A549 (cell line): ENCODE measurements at regions not wholly inside any gene's neighbourhood (a gene's known extent, or its start where the extent isn't known, plus 50 kb on each side); places are given as distances from the start of the nearest gene placed in this dataset.

Source experiments
- ATAC-seq, 2 experiments: fragments of 200-7000 bp in 1 of 2; fragments of >200 bp in 1 of 2; cut with Nextera tagmentation in 1 of 2; cut with Tn5 transposase in 1 of 2; 3 replicates each; pipeline versions ENCODE4 v1.8.0 to v1.9.1; 2018 to 2020; ENCODE audit warnings: mild to moderate bottlenecking in 1 of 2, moderate library complexity in 1 of 2
- CTCF ChIA-PET: fragments of 300-600 bp; sonication (Branson Sonifier 250); formaldehyde crosslinking; extraction: SDS; loops from one replicate; lab custom pipeline; 2021; ENCODE audit warnings: antibody characterized with exemption, inconsistent platforms; lab: Yijun Ruan, JAX
- POLR2A ChIA-PET: fragments of 350-600 bp; formaldehyde crosslinking; extraction: SDS; loops from one replicate; lab custom pipeline; 2021; ENCODE audit warnings: antibody characterized with exemption, inconsistent platforms; lab: Yijun Ruan, JAX
- DNase-seq, 2 experiments: peaks; one replicate each; pipeline versions ENCODE4 v3.0.0 to v3.0.0-alpha.2; 2011 to 2016; ENCODE audit warnings: low read depth in 1 of 2, low spot score in 1 of 2
- FAIRE-seq: peaks from 2 replicates; lab custom pipeline; 2011; peaks lifted over from hg19 to GRCh38; lab: Jason Lieb, UNC
- H3K27ac ChIP-seq, 2 experiments: fragments of >200 bp; sonication (Bioruptor Twin); formaldehyde crosslinking; 3 replicates each; pipeline ENCODE4 v1.5.1; 2016 to 2017
- H3K4me1 ChIP-seq: fragments of >200 bp; sonication (Bioruptor Twin); formaldehyde crosslinking; 3 replicates; pipeline ENCODE4 v1.6.1; 2016
- H3K4me2 ChIP-seq: fragments of >200 bp; sonication (Bioruptor Twin); formaldehyde crosslinking; 3 replicates; pipeline ENCODE4 v1.6.1; 2016
- H3K4me3 ChIP-seq: fragments of >200 bp; sonication (Bioruptor Twin); formaldehyde crosslinking; 3 replicates; pipeline ENCODE4 v1.5.1; 2016
- H3K9me3 ChIP-seq: fragments of >200 bp; sonication (Bioruptor Twin); formaldehyde crosslinking; 3 replicates; pipeline ENCODE4 v1.6.1; 2016
- EHF ChIP-seq: fragments of 250-450 bp; sonication (Bioruptor Pico); IDR thresholded peaks from 2 replicates; pipeline ENCODE4 v1.5.0; 2020; ENCODE audit warnings: mild to moderate bottlenecking
- EHMT2 ChIP-seq: fragments of 200-600 bp; sonication (generic); IDR thresholded peaks from 2 replicates; pipeline ENCODE4 v1.6.1; 2016; ENCODE audit warnings: antibody characterized with exemption, low read depth, mild to moderate bottlenecking, moderate library complexity
- HOXA7 ChIP-seq: fragments of 250-450 bp; sonication (Bioruptor Pico); IDR thresholded peaks from 2 replicates; pipeline ENCODE4 v1.5.0; 2020; ENCODE audit warnings: mild to moderate bottlenecking, moderate library complexity
- HOXB13 ChIP-seq: fragments of 250-450 bp; sonication (Bioruptor Pico); IDR thresholded peaks from 2 replicates; pipeline ENCODE4 v1.5.0; 2020; ENCODE audit warnings: low read depth, mild to moderate bottlenecking, moderate library complexity
- HOXB5 ChIP-seq: fragments of 250-450 bp; sonication (Bioruptor Pico); IDR thresholded peaks from 2 replicates; pipeline ENCODE4 v1.5.0; 2020; ENCODE audit warnings: mild to moderate bottlenecking, moderate library complexity
- JUNB ChIP-seq: fragments of >200 bp; sonication (Bioruptor Twin); formaldehyde crosslinking; IDR thresholded peaks from 2 replicates; pipeline ENCODE4 v1.6.1; 2016
- KDM1A ChIP-seq: fragments of 200-600 bp; sonication (generic); IDR thresholded peaks from 2 replicates; pipeline ENCODE4 v1.6.1; 2016; ENCODE audit warnings: low read depth, mild to moderate bottlenecking
- MAZ ChIP-seq: fragments of 150-350 bp; IDR thresholded peaks from 2 replicates; pipeline ENCODE4 v1.6.1; 2014; ENCODE audit warnings: antibody characterized with exemption, low read depth, low read length, borderline replicate concordance
- NR3C1 ChIP-seq: fragments of >200 bp; sonication (Bioruptor Twin); formaldehyde crosslinking; IDR thresholded peaks from 3 replicates; pipeline ENCODE4 v1.6.1; 2017
- RARB ChIP-seq: fragments of 250-450 bp; sonication (Bioruptor Pico); IDR thresholded peaks from 2 replicates; pipeline ENCODE4 v1.8.0; 2021; ENCODE audit warnings: mild to moderate bottlenecking, moderate library complexity
- SREBF2 ChIP-seq: fragments of 450-650 bp; IDR thresholded peaks from 2 replicates; pipeline ENCODE4 v1.6.1; 2014; ENCODE audit warnings: mild to moderate bottlenecking, moderate library complexity
- TP53 ChIP-seq: fragments of 250-450 bp; sonication (Bioruptor Pico); IDR thresholded peaks from 2 replicates; pipeline ENCODE4 v1.5.0; 2021; ENCODE audit warnings: mild to moderate bottlenecking, moderate library complexity
- ZC3H11A ChIP-seq: fragments of 450-650 bp; IDR thresholded peaks from 2 replicates; pipeline ENCODE4 v1.6.1; 2014; ENCODE audit warnings: antibody characterized with exemption, mild to moderate bottlenecking
- ZFP36 ChIP-seq: fragments of 450-650 bp; IDR thresholded peaks from 2 replicates; pipeline ENCODE4 v1.6.1; 2014; ENCODE audit warnings: borderline replicate concordance; ENCODE audit not compliant: partially characterized antibody
- ZNF302 ChIP-seq: fragments of 250-450 bp; sonication (Bioruptor Pico); IDR thresholded peaks from 2 replicates; pipeline ENCODE4 v1.9.0; 2021; ENCODE audit warnings: inconsistent platforms, mild to moderate bottlenecking, moderate library complexity
- whole genome bisulfite sequencing: methylation state at CpG from one replicate; pipeline ENCODE4 v1.1.6; 2017; ENCODE audit errors: missing lambda C conversion rate; 5-methylcytosine and 5-hydroxymethylcytosine counted together
- TF ChIP-seq, protein P1 (sequence below): fragments of 450-650 bp; IDR thresholded peaks from 2 replicates; pipeline ENCODE4 v1.6.1; 2014; ENCODE audit warnings: antibody characterized with exemption
- TF ChIP-seq, protein P2 (sequence below): fragments of 200-600 bp; sonication (generic); IDR thresholded peaks from 2 replicates; pipeline ENCODE4 v1.6.1; 2016; ENCODE audit warnings: antibody characterized with exemption, mild to moderate bottlenecking, moderate library complexity
- TF ChIP-seq, protein P3 (sequence below): IDR thresholded peaks from 2 replicates; pipeline ENCODE4 v1.6.1; 2012; ENCODE audit warnings: low read depth, borderline replicate concordance

DNA sequence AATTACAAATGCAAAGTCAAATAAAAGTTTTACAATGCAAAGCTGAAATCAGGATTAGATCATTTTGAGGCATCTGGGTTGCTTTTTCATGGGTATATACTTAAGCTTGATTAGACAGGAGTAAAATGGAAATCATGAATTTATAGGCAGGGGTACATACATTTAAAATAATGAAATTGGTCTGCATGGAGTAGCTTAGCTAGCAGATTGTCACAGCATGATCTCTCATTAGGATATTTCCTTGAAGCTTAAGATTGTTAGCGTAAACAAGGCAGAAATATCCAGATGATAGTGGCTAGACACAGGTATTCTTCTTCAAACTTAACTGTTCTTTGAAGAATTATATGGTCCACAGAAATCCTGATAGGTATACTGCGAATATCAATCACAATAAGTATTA is 1627.0 kb upstream of the PCDH20 start:
- H3K4me2 ChIP-seq = no peak overlapping the region
- DNase-seq (no peak), ATAC-seq (no peak), FAIRE-seq (no peak)
- no peak overlapping the region for H3K4me3 ChIP-seq
- H3K27ac ChIP-seq = no peak overlapping the region
- H3K4me1 ChIP-seq = no peaks in the 10 kb centered on the region
- H3K9me3 ChIP-seq = no peaks in the 10 kb centered on the region
- POLR2A ChIA-PET = no interaction called here
- TF ChIP-seq HOXB13 (no peak), NR3C1 (no peak), ZNF302 (CRISPR knock-in tag) (no peak), KDM1A (no peak), RARB (CRISPR knock-in tag) (no peak)
- CTCF ChIA-PET = no interaction called here
- WGBS = 16% methylated on average over 2 of the region's 2 CpGs

DNA sequence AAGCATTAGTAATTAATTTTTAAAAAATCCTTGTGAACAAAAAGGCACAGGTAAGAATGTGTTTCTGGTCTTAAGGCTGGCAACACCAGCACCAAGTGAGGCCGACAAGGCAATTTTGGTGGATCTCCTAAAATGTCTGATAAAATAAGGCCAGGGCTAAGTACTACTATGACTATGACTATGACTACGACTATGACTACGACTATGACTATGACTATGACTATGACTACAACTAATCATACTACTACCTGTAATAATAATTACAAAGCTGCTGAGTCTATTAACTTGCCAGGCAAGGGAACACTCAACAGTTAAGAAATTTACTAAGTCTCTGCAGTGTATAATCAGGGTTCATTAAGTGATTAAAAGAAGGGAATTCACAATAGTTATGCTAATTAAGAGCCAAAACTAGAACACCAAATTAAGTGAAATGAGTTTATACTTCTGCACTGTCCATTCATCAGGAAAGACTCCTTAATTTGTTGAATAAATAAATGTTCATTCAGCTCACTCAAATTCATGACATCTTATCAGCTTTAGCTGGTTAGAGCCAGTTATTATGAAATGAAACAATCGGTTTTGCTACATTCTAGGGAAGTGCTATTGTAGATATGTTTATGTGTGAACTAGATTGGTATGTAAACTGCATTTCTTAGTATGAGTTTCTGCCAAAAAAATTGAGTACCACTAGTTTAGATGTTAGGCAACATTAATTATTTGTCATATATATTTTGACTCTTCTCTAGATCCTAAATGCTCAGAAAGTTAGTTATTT is 1626.2 kb upstream of the PCDH20 start:
- ATAC-seq = no peak
- no peak overlapping the region for H3K4me3 ChIP-seq

DNA sequence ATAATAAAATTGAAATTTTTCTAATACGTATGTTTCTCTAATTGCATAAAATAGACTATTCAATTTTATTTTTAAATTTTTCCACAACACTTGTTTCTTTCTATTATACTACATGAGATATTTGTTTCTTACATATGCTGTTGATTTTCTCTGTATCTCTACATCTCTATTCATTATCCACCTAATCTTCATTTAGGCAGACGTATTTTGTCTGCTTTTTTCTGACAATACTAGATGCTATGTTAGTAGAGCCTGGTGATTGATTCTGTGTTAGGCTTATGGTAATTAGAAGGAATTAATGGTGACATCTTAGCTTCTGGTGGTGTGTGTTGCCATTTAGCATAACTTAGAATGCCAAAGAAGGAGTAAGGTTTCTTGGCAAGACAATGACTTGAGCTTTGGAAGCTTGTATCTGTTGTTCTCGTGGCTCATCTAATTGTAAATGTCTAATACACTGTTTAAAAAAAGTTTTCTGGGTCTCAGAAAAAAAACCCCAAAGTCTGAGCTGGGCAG is 1610.7 kb upstream of the PCDH20 start:
- Histone ChIP-seq H3K4me2 (no peak overlapping the region), H3K27ac (no peak overlapping the region), H3K4me3 (no peak overlapping the region), H3K4me1 (no peaks in the 10 kb centered on the region), H3K9me3 (no peaks in the 10 kb centered on the region)
- 38% methylated on average over 3 of the region's 3 CpGs for WGBS
- DNase-seq (no peak), FAIRE-seq (no peak), ATAC-seq (no peak)
- ChIA-PET CTCF (no interaction called here), POLR2A (no interaction called here)
- TF ChIP-seq, protein P1, sequence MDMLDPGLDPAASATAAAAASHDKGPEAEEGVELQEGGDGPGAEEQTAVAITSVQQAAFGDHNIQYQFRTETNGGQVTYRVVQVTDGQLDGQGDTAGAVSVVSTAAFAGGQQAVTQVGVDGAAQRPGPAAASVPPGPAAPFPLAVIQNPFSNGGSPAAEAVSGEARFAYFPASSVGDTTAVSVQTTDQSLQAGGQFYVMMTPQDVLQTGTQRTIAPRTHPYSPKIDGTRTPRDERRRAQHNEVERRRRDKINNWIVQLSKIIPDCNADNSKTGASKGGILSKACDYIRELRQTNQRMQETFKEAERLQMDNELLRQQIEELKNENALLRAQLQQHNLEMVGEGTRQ = no peak
- no peak for TF ChIP-seq MAZ
- TF ChIP-seq HOXA7 (CRISPR knock-in tag) = no peak
- TF ChIP-seq, protein P2, sequence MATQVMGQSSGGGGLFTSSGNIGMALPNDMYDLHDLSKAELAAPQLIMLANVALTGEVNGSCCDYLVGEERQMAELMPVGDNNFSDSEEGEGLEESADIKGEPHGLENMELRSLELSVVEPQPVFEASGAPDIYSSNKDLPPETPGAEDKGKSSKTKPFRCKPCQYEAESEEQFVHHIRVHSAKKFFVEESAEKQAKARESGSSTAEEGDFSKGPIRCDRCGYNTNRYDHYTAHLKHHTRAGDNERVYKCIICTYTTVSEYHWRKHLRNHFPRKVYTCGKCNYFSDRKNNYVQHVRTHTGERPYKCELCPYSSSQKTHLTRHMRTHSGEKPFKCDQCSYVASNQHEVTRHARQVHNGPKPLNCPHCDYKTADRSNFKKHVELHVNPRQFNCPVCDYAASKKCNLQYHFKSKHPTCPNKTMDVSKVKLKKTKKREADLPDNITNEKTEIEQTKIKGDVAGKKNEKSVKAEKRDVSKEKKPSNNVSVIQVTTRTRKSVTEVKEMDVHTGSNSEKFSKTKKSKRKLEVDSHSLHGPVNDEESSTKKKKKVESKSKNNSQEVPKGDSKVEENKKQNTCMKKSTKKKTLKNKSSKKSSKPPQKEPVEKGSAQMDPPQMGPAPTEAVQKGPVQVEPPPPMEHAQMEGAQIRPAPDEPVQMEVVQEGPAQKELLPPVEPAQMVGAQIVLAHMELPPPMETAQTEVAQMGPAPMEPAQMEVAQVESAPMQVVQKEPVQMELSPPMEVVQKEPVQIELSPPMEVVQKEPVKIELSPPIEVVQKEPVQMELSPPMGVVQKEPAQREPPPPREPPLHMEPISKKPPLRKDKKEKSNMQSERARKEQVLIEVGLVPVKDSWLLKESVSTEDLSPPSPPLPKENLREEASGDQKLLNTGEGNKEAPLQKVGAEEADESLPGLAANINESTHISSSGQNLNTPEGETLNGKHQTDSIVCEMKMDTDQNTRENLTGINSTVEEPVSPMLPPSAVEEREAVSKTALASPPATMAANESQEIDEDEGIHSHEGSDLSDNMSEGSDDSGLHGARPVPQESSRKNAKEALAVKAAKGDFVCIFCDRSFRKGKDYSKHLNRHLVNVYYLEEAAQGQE = no peak
- TF ChIP-seq, protein P3, sequence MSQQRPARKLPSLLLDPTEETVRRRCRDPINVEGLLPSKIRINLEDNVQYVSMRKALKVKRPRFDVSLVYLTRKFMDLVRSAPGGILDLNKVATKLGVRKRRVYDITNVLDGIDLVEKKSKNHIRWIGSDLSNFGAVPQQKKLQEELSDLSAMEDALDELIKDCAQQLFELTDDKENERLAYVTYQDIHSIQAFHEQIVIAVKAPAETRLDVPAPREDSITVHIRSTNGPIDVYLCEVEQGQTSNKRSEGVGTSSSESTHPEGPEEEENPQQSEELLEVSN = no peak
- TF ChIP-seq TP53 (CRISPR knock-in tag) = no peak
- no peak for TF ChIP-seq ZNF302 (CRISPR knock-in tag)
- no peak for TF ChIP-seq ZFP36
- TF ChIP-seq EHMT2 = no peak
- TF ChIP-seq SREBF2 = no peak

More for the DNA sequence above, 1626.2 kb upstream of the PCDH20 start:
- CTCF ChIA-PET = no interaction called here
- Histone ChIP-seq H3K9me3 (no peaks in the 10 kb centered on the region), H3K4me1 (no peaks in the 10 kb centered on the region), H3K27ac (no peak overlapping the region), H3K4me2 (no peak overlapping the region)
- POLR2A ChIA-PET = no interaction called here
- FAIRE-seq = no peak
- WGBS = 46% methylated on average over 4 of the region's 4 CpGs
- DNase-seq = no peak
- TF ChIP-seq EHF (CRISPR knock-in tag) (no peak), ZC3H11A (no peak), JUNB (no peak), HOXB5 (CRISPR knock-in tag) (no peak)
